GM20000 (cell line): ENCODE measurements at regions not wholly inside any gene's neighbourhood (a gene's known extent, or its start where the extent isn't known, plus 50 kb on each side); places are given as distances from the start of the nearest gene placed in this dataset.

Source experiments
- DNase-seq: peaks from one replicate; pipeline ENCODE4 v3.0.0; 2012; ENCODE audit warnings: low spot score
- CTCF ChIP-seq: IDR thresholded peaks from 2 replicates; pipeline ENCODE4 v1.5.1; 2012; ENCODE audit warnings: mild to moderate bottlenecking, control low read depth; ENCODE audit errors: extremely low read depth, missing control alignments

GRCh38 chr6:4296552-4296951, 161.2 kb upstream of the ECI2 start:
- TF ChIP-seq CTCF = no peak
- no peak for DNase-seq

- TF ChIP-seq CTCF = no peak
- no peak for DNase-seq
Observed at GRCh38 chr6:4295783-4296155, 160.4 kb upstream of the ECI2 start.

GRCh38 chr6:4295058-4295782, 159.8 kb upstream of the ECI2 start:
- DNase-seq = no peak
- no peak for TF ChIP-seq CTCF

- DNase-seq = no peak
- TF ChIP-seq CTCF = no peak
Observed at GRCh38 chr6:4294636-4295035, 159.3 kb upstream of the ECI2 start.

GRCh38 chr6:4291453-4292403, 156.4 kb upstream of the ECI2 start:
- DNase-seq = no peak
- no peak for TF ChIP-seq CTCF

- no peak for DNase-seq
- TF ChIP-seq CTCF = no peak
Observed at GRCh38 chr6:4289770-4290320, 154.5 kb upstream of the ECI2 start.

GRCh38 chr6:4287811-4288244, 152.5 kb upstream of the ECI2 start:
- TF ChIP-seq CTCF = no peak
- DNase-seq = no peak
